ENCODE measurements at regions not wholly inside any gene's neighbourhood (a gene's known extent, or its start where the extent isn't known, plus 50 kb on each side); places are given as distances from the start of the nearest gene placed in this dataset.

GRCh38 chr3:102114264-102114979 is 265.1 kb downstream of the NFKBIZ start:
- DNase-seq, result no peak

- no peak for DNase-seq
These were observed 273.2 kb downstream of the NFKBIZ start for GRCh38 chr3:102122527-102122926.

GRCh38 chr3:102123590-102124190 is 274.4 kb downstream of the NFKBIZ start:
- DNase-seq, result no peak

- DNase-seq, result no peak
These were observed 275.0 kb downstream of the NFKBIZ start for GRCh38 chr3:102124282-102124681.

- no peak for DNase-seq
These were observed 275.4 kb downstream of the NFKBIZ start for GRCh38 chr3:102124704-102125103.

- no peak for DNase-seq
These were observed 276.1 kb downstream of the NFKBIZ start for GRCh38 chr3:102125197-102125993.

- DNase-seq, result no peak
These were observed 276.7 kb downstream of the NFKBIZ start for GRCh38 chr3:102125994-102126368.

- DNase-seq, result peak; percentile 25
These were observed 280.7 kb downstream of the NFKBIZ start for GRCh38 chr3:102129760-102130608.

GRCh38 chr3:102132370-102132769 is 283.1 kb downstream of the NFKBIZ start:
- no peak for DNase-seq

- DNase-seq, result no peak
These were observed 284.1 kb downstream of the NFKBIZ start for GRCh38 chr3:102133376-102133775.

- no peak for DNase-seq
These were observed 286.0 kb downstream of the NFKBIZ start for GRCh38 chr3:102135316-102135715.

GRCh38 chr3:102136183-102136582 is 286.9 kb downstream of the NFKBIZ start:
- no peak for DNase-seq

- DNase-seq, result no peak
These were observed 290.8 kb downstream of the NFKBIZ start for GRCh38 chr3:102140116-102140515.

GRCh38 chr3:102141096-102141927 is 292.0 kb downstream of the NFKBIZ start:
- no peak for DNase-seq

- DNase-seq, result no peak
These were observed 292.6 kb downstream of the NFKBIZ start for GRCh38 chr3:102141928-102142239.

GRCh38 chr3:102142379-102143060 is 292.3 kb upstream of the ZPLD1 start:
- DNase-seq, result no peak

GRCh38 chr3:102143536-102143935 is 291.3 kb upstream of the ZPLD1 start:
- no peak for DNase-seq

GRCh38 chr3:102144063-102144462 is 290.8 kb upstream of the ZPLD1 start:
- no peak for DNase-seq

GRCh38 chr3:102148598-102149337 is 286.0 kb upstream of the ZPLD1 start:
- no peak for DNase-seq

GRCh38 chr3:102151935-102152334 is 282.9 kb upstream of the ZPLD1 start:
- no peak for DNase-seq

Data from occipital lobe (tissue), 1 donor.